Glutamatergic neuron (in vitro differentiated cells): ENCODE measurements at regions not wholly inside any gene's neighbourhood (a gene's known extent, or its start where the extent isn't known, plus 50 kb on each side); places are given as distances from the start of the nearest gene placed in this dataset.

ENCODE experiments used
- DNase-seq: peaks from one replicate; pipeline ENCODE4 v3.0.0; 2022
- H3K27ac Mint-ChIP-seq: one replicate; pipeline ENCODE4 v1.8.0; 2020; ENCODE audit warnings: mild to moderate bottlenecking, mixed read lengths, inconsistent platforms; ENCODE audit not compliant: unreplicated experiment
- H3K27me3 Mint-ChIP-seq: one replicate; pipeline ENCODE4 v1.8.0; 2020; ENCODE audit warnings: mild to moderate bottlenecking, moderate library complexity, mixed read lengths, inconsistent platforms; ENCODE audit not compliant: unreplicated experiment
- H3K36me3 Mint-ChIP-seq: one replicate; pipeline ENCODE4 v1.8.0; 2020; ENCODE audit warnings: mild to moderate bottlenecking, mixed read lengths, inconsistent platforms; ENCODE audit not compliant: unreplicated experiment
- H3K4me1 Mint-ChIP-seq: one replicate; pipeline ENCODE4 v1.8.0; 2020; ENCODE audit warnings: mild to moderate bottlenecking, low read depth, mixed read lengths, inconsistent platforms; ENCODE audit not compliant: unreplicated experiment
- H3K4me3 Mint-ChIP-seq: one replicate; pipeline ENCODE4 v1.8.0; 2020; ENCODE audit warnings: mild to moderate bottlenecking, mixed read lengths, inconsistent platforms; ENCODE audit not compliant: unreplicated experiment
- H3K9me3 Mint-ChIP-seq: one replicate; pipeline ENCODE4 v1.8.0; 2020; ENCODE audit warnings: mild to moderate bottlenecking, moderate library complexity, mixed read lengths, inconsistent platforms; ENCODE audit not compliant: unreplicated experiment
- TF ChIP-seq, protein P1 (sequence below): fragments of 200-600 bp; sonication (generic); IDR thresholded peaks from one replicate; pipeline ENCODE4 v1.5.0; 2021; ENCODE audit not compliant: partially characterized antibody, unreplicated experiment

DNA sequence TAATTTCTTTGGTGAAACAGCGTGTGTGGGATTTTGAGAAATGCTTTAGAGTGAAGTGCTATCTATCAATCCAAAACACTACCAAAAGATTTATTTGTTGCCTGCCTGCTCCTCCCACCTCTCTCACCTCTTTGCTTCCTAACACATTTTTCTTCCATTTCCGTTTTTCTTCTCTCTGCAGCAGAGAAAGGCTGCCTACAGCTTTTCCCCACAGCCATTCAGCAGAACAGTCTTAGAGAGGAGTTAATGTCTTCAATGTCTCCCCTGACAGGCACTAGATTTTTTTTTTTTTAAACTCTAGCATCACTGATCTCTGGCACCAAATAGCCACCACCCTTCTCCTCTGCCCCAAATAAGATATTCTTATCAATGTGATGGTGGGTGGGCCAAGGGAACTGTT is 327.8 kb upstream of the MAN1A1 start:
- H3K27ac Mint-ChIP-seq = no peak overlapping the region
- no peaks in the 10 kb centered on the region for H3K27me3 Mint-ChIP-seq
- no peaks in the 10 kb centered on the region for H3K36me3 Mint-ChIP-seq
- TF ChIP-seq, protein P1, sequence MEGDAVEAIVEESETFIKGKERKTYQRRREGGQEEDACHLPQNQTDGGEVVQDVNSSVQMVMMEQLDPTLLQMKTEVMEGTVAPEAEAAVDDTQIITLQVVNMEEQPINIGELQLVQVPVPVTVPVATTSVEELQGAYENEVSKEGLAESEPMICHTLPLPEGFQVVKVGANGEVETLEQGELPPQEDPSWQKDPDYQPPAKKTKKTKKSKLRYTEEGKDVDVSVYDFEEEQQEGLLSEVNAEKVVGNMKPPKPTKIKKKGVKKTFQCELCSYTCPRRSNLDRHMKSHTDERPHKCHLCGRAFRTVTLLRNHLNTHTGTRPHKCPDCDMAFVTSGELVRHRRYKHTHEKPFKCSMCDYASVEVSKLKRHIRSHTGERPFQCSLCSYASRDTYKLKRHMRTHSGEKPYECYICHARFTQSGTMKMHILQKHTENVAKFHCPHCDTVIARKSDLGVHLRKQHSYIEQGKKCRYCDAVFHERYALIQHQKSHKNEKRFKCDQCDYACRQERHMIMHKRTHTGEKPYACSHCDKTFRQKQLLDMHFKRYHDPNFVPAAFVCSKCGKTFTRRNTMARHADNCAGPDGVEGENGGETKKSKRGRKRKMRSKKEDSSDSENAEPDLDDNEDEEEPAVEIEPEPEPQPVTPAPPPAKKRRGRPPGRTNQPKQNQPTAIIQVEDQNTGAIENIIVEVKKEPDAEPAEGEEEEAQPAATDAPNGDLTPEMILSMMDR = no peak
- no peak for DNase-seq
- H3K4me3 Mint-ChIP-seq = no peak overlapping the region
- no peaks in the 10 kb centered on the region for H3K9me3 Mint-ChIP-seq
- H3K4me1 Mint-ChIP-seq = no peaks in the 10 kb centered on the region

DNA sequence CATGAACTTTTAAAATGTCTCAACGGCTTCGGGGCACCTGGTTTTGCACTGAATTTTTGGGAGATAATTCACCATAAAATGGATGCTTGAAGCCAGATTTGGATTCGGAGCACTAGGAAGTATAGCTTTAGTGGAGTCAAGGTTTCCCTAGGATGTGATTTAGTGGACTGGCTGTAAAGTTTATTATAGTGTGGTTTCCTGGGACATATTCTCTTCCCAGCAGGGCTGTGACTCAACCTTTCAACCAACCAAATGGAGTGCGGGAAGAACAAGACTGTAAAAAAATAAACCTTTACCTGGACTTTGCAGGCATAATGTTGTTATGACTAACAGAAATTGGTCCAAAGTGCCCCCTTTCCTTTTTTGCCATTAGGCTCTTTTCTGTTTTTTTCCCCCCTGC is 327.4 kb upstream of the MAN1A1 start:
- Mint-ChIP-seq H3K36me3 (no peaks in the 10 kb centered on the region), H3K27me3 (no peaks in the 10 kb centered on the region), H3K4me3 (no peak overlapping the region), H3K27ac (no peak overlapping the region), H3K4me1 (no peaks in the 10 kb centered on the region), H3K9me3 (no peaks in the 10 kb centered on the region)
- TF ChIP-seq, protein P1 = no peak
- DNase-seq = no peak

DNA sequence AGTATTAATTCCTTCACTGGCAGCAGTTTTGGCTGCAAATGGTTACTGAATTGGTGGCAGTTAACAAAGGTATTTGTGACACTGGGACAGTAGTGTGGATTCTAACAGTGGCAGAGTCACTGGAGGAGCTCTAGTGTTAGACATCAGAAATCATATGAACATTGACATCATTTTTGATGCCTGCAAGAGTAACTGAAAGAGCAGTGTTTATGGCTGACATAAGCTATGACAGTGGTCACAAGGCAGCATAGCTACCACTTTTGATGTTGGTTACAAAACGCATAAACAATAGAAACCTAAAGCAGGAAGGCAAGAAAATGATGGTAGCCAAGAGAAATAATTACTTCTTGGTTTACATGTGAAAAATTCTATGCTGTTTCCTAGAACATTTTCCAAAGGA is 326.7 kb upstream of the MAN1A1 start:
- no peak for DNase-seq
- no peaks in the 10 kb centered on the region for H3K4me1 Mint-ChIP-seq
- no peak overlapping the region for H3K4me3 Mint-ChIP-seq
- H3K27ac Mint-ChIP-seq = no peak overlapping the region
- no peaks in the 10 kb centered on the region for H3K9me3 Mint-ChIP-seq
- no peaks in the 10 kb centered on the region for H3K36me3 Mint-ChIP-seq
- TF ChIP-seq, protein P1 = no peak
- no peaks in the 10 kb centered on the region for H3K27me3 Mint-ChIP-seq

DNA sequence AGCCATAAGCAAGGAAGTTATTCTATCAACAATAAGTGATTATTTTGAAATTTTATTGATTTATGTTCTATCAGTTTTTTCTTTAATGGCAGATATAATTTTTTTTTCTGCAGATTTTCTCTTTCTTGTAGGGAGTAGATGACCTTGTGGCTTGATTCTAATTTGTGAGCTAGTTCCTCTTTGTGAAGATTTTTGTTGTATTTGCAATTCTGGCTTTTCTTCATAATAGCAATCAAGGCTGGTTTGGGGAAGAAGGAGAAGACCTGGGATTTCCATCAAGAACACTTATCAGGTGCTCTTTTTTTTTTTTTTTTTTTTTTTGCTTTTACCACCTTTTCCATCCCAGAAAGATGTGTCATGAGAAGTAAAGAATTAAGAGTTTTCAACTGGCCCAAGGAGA is 324.2 kb upstream of the MAN1A1 start:
- Mint-ChIP-seq H3K9me3 (no peaks in the 10 kb centered on the region), H3K4me3 (no peak overlapping the region), H3K27me3 (no peaks in the 10 kb centered on the region), H3K4me1 (no peaks in the 10 kb centered on the region), H3K36me3 (no peaks in the 10 kb centered on the region), H3K27ac (no peak overlapping the region)
- DNase-seq = no peak
- TF ChIP-seq, protein P1 = no peak

DNA sequence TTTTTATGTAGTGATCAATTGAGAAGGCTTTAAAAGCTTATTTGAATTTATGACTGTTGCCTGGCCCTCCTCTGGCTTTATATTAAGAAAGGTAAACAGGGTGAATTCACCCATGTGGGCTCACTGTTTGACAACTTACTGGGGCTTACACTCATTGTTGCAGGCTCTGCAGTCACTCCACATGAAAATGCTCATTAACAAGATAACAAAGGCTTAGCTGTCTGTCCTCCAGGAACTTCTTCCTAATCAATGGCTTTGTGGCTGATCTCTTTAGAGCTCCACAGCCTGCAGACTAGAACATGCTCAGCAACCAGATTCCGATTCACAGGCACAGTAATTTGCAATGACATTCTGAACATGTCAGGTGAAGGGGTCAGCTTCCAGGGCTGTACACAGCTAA is 323.2 kb upstream of the MAN1A1 start:
- no peaks in the 10 kb centered on the region for H3K9me3 Mint-ChIP-seq
- no peak overlapping the region for H3K4me3 Mint-ChIP-seq
- no peaks in the 10 kb centered on the region for H3K27me3 Mint-ChIP-seq
- H3K27ac Mint-ChIP-seq = no peak overlapping the region
- TF ChIP-seq, protein P1 = no peak
- DNase-seq = no peak
- no peaks in the 10 kb centered on the region for H3K4me1 Mint-ChIP-seq
- no peaks in the 10 kb centered on the region for H3K36me3 Mint-ChIP-seq
